ENCODE measurements at regions not wholly inside any gene's neighbourhood (a gene's known extent, or its start where the extent isn't known, plus 50 kb on each side); places are given as distances from the start of the nearest gene placed in this dataset.

DNA sequence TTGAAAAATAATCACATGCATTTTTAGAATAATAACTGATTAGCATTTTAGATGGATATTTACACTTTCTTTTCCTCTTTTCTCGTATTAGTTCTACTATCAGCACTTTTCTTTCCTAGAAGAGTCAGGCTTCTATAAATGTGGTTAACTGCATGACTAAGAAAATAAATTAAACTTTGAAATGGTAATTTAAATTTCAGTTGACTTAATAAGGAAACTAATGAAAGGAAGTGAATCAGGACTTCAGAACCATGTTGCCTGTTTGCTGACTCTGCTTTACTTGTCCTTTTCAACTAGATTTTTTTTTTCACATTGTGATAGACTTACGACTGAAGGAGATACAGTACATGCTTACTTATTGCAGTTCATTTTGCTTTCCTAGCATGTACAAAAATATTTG lies 1258.2 kb upstream of the EYS start:
- DNase-seq, result no peak

DNA sequence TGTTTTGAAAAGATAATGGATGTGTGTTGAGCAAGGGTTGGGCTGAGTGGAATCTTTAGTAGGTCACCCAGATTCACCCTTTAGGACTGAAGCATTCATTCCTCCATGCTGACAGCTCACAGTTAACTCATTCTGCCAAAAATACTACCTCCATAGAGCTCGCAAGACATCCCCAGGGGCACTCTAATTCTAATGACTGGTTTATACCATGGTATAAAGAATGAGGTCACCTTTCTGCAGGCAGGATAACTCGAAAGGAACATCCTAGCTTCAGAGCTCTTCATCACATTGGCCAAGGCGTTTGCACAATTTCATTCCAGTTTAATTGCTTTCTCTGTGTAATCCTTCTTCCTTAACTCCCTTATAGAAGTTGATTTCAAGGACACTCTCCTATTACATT lies 1257.2 kb upstream of the EYS start:
- no peak for DNase-seq

DNA sequence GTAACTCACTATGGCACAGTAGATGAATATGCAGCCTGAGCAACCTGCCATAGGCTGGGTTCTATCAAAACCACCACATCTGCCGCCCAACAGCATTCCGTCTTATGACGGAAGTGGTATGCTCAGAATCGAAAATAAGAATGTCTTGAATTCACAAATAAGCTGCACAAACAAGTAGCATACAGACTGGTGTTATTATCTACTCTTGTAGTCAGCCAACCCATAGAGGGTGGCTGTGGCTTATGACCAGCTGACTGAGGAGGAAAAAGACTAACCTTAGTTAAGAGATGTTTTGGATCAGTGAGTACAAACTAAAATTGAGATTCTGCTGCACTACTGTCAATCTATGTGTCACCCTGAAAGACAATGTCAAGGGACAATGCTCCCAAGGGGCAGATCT lies 1255.1 kb upstream of the EYS start:
- DNase-seq, result no peak

DNA sequence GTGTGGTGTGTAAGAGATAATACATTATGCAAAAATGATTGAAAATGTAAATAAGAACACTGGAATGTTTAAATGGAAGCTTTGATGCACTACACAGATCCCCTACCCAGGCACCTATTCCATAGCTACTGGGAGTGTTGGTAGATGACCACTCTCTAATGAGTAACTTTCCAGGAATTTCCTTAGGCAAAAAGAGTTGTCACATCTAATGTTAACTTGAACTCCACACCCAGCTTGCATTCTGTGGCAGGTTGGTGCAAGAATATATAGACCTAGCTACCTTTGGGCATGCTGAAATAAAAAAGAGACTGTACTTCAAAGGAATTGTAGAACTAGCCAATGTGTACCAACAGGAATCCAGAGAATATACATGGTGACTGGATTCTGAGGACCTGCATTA lies 1254.2 kb upstream of the EYS start:
- no peak for DNase-seq

DNA sequence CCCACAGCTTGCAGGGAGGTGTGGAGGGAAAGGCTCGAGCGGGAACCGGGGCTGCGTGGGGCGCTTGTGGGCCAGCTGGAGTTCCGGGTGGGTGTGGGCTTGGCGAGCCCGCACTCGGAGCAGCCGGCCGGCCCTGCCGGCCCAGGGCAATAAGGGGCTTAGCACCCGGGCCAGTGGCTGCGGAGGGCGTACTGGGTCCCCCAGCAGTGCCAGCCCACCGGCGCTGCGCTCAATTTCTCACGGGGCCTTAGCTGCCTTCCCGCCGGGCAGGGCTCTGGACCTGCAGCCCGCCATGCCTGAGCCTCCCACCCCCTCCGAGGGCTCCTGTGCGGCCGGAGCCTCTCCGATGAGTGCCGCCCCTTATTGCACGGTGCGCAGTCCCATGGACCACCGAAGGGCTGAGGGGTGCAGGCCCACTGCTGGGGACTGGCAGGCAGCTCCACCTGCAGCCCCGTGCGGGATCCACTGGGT lies 1242.2 kb upstream of the EYS start:
- DNase-seq, result no peak

DNA sequence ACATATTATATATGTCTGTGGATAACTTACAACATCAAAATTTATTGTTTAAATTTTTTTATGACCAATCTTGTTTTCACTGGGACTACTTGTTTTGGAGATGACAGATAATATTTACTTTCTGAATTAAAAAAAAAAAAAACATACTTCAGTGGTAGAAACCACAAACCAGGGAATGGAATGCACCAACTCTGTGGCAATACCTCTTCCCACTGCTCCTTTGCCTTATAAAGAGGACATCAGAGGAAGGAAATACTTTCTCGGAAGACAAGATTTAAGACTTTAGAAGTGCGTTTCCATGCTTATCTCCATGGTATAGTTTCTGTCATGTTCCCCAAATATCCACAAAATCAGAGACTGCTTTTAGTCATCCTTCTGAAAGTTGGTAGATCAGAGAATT lies 1241.1 kb upstream of the EYS start:
- no peak for DNase-seq

DNA sequence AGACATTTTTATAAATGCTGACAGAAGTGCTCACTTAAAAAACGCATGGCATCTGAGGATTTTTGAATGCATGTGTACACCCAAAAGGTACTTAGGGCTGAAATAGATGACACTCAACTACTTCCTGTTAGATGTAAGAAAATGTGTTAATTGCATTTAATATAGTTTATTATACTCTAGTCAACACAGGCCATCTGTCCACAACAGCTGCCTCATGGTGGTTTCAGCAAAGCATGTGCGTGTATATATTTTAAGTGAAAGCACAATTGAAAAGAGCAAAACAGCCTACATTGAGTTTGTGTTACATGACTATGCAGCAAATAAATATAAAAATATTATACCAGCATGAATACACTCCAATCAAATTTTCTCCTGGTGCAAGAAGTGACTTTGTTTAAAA lies 1233.0 kb upstream of the EYS start:
- DNase-seq, result no peak

DNA sequence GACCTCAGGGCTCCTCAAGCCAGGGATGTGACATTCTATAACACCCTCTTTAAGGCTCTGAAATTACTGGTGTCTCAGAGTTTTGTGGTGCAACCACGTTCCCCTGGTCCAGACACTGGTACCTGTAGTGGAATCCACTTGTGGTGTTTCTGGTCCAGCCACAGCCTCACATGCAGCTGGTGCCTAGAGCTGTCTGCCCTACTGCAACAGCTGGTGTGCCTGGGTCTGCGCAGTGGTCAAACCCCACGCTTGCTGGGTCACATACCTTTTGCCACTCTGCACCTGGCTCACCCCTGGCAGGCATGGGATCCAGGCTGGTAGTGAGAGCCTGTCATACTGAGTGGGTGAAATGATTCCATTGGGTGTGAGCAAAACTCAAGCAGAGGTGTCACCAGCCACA lies 1230.2 kb upstream of the EYS start:
- DNase-seq, result no peak

DNA sequence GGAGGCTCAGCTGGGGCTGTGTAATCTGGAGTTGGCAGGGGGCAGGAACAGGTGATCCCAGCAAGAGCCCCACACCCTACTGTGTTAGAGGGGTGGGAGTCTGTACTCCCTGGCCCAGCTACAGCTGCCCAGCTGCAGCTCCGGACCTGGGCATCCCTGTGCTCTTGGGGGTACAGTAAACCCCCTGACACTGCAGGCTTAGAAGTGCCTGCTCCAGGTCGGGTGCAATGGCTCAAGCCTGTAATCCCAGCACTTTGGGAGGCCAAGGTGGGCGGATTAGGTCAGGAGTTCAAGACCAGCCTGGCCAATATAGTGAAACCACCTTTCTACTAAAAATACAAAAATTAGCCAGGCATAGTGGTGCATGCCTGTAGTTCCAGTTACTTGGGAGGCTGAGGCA lies 1228.6 kb upstream of the EYS start:
- DNase-seq, result no peak

DNA sequence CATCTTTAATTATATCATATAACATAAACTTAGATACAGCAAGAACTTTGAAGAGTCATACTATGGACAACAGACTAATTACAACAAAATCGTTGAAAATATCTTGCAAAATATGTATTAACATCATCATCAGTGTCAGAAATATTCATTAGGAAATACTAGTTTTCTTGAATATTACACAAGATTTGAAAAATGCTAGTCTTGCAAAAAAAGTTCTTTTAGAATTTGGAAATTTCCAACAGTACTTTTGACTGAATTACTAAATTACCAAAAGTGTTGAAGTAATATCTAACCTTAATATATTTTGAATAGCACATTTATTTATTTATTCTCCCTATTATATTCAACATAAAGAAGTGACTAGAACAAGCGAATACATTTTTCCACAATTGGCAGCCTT lies 1224.8 kb upstream of the EYS start:
- DNase-seq, result no peak

DNA sequence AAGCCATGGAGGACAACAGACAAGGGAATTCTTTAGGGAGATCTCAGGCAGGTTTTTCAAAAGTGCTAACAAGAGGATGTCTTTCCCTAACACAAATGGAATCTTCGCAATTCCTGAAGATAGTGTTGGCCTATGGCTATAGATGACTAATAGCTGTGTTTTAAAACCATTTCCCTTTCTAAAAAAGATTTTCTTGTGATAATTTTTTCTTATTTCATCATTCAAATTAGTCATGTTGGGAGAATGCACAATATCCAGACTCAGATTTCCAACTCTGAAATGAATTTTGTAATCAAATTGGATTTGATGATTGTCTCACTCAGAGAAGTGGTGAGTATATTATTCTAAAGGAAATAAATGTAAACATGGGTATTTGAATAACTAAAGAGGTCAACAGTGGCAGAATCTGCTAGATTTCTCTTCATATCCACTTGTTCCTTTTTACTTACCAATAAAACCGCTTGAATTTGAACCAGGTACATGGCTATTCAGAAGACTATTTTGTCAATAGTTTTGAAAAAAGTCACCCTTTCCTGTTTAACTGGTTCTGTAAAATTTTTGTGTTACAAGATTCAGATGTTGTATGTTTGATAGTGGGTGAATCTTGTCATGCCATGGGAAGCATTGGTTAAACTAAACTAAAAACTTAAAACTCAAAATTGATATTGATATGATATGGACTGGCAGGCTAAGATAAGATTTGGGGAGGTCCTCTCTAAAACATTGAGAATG lies 1223.7 kb upstream of the EYS start:
- no peak for DNase-seq

DNA sequence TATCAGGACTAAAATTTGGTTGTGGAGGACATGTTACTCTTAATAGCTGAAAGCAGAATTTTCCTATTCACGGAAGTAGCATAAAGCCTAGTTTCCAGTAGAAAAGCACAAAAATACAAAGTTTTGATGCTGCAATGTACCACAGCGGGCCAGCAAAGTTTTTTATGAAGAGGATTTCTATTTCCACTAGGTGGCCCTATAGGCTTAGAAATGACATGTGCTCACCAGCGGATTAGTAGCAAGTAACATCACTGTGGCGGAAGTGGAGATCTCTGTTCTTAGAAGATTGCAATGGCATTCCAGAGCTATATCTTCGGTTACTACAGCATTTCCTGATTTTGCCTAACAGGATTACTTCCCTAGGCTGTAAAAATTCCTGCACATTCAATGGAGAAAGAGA lies 1219.0 kb upstream of the EYS start:
- DNase-seq, result no peak

DNA sequence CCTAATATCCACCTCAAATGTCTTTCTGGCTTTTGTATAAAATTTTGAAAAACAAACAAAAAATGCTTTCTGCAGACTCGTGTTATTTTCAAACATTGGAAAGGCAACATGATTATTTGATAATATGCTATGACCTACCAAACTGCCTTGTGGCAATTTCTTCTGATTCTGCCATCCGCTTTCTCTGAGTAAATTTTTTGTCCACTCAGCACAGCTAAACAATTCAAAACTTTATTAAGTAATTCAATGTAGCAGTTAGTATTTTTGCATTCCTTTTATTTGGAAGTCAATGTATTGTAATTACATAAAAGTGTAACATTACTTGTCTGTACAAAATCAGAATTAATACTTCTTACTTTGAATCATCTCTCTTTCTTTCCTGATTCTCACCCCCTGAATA lies 1206.6 kb upstream of the EYS start:
- DNase-seq, result no peak

DNA sequence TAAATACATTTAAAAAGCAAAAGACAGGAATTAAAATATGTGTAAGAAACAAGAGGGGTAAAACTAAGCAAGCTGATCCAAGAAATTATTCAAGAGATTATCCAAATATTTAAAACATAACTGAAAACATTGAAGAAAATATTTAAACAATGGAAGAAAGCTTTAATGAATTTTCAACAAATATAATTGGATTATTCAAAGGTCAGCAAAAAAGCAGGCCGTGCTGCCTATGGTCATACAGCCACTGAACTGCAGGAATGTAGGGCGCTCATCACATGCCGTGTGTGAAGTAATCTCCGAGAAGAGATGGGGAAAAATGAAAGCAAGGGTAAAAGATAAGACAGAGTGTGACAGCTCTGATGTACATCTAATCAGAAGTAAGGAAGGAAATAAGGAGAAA lies 1195.4 kb upstream of the EYS start:
- DNase-seq, result no peak

DNA sequence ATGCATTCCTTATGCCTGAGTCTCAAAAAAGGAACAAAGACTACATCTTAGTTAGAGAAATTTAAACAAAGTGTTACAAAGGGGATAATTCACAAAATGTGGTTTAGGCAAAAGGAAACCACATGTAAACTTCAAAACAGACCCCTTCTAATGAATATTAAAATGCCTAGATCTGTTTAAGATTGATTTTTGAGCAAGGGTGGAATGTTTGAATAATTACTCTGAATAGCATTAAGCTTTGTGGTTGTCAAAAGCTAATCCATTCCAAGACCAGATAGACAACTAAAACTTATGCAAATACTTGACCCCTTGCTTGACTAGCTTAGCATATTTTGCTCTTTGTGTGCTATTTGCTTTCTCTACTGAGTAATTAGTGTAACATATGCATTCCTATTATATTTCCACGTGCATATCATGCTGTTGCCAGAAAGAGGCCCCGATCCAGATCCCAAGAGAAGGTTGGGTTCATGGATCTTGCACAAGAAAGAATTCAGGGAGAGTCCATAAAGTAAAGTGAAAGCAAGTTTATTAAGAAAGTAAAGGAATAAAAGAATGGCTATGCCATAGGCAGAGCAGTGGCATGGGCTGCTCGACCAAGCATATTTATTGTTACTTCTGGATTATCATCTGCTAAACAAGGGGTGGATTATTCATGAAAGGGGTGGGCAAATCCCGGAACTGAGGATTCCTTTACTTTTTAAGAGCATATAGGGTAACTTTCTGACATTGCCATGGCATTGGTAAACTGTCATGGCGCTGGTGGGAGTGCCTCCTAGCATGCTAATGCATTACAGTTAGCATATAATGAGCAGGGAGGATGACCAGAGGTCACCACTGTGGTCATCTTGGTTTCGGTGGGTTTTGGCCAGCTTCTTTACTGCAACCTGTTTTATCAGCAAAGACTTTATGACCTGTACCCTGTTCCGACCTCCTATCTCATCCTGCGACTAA lies 1193.4 kb upstream of the EYS start:
- no peak for DNase-seq

DNA sequence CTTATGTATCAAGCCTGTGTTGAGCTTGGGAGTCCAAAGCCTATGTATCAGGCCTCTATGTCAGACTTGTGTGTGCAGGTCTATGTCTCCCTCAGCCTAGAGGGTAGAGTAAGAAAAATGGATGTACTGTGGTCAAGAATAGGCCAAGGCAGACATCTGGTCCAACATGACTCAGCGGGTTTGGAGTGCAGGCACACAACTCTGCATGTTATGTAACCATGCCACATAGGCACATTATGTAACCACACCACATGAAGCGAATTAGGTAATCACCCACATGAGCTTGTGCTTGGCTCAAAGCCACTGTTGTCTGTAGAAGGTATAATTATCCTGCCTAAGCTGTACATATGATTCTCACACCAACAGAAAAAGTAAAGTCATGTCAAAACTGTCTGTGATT lies 1190.5 kb upstream of the EYS start:
- DNase-seq, result no peak

DNA sequence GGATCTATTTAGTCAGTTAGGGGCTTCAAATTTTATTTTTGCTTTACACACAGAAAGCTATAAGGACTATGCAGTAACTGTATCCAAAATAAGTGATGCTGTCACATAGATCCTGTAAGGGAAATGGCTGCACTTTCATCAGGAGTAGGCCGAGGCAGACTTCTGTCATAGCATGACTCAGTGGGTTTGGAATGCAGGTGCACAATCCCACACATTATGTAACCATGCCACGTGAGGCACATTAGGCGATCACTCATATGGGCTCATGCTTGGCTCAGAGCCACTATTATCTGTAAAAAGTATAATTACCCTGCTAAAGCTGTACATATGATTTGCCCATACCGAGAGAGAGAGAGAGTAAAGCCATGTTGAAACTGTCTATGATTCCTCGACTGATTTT lies 1189.4 kb upstream of the EYS start:
- DNase-seq, result no peak

DNA sequence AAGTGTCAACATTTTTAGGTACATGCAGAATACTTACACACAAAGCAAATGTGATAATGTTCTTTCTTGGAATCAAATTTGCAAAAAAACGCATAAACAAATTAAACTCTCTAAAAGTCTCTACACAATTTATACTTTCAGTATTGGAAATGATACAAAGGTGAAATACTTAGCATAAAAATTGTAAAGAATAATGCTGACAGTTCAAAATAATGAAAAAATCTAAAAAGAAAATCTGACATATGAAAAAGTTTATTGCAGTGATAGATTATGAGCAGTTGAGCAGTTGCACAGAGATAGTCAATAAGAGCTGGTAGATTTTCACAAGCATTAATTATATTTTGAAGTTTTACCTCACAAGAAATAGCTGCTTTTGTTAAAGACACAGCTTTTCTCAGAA lies 1176.4 kb upstream of the EYS start:
- no peak for DNase-seq

DNA sequence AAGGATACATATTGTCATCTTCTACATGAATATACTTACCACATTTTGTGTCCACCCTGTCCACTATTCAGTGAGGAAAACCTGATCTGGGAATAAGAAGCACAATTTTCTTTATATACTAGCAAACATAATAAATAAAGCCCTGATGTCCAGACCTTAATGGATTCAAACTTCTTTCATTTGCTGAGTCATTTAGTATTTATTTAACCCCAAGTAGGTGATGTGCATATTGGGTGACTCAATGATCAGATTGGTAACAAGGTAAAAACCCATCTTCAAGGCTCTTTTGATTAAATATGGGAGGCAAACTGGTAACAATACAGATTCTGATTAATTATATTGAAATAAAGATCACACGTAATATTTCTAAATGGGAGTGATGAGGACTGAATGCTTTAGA lies 1159.8 kb upstream of the EYS start:
- DNase-seq, result no peak

DNA sequence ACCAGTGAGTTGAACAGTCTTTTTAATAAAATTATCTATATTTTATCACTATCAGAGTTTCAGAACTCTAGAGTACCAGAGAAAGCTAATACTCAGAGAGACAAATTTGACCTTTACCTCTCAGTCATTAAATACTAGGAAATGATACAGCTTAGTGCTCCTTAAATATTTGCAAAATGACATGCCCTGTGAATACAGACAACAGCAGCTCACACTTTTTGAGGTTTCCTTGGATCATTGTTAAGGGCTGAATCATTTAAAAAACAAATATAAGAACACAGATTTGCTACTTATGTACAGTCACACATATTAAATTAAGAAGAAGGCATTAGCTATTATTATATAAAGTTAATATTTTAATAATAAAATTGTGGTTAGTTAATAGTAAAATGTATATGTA lies 1158.7 kb upstream of the EYS start:
- DNase-seq, result no peak

DNA sequence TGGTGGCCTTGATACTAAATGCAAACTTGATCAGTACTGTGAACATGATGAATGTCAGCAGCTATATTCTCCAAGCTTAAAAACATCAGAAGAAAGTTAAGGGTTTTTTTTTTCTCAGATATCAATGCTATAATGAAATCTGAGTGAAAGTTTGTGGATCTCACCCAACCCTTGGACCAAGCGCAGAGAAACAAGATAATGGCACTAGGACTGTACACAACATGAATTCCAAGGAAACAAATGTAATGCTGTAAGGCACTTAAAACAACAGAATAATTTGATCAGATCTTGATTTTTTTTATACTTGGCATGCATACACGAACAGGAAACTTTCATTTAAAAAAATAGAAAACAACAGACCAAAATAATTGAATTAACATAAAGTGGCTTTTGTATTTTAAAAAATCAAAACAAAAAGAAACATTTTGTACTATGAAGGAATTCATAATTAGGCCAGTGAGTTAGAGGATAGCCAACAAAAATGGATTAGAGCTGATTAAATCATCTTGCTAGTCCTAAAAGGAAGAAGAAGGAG lies 1154.0 kb upstream of the EYS start:
- DNase-seq, result no peak

DNA sequence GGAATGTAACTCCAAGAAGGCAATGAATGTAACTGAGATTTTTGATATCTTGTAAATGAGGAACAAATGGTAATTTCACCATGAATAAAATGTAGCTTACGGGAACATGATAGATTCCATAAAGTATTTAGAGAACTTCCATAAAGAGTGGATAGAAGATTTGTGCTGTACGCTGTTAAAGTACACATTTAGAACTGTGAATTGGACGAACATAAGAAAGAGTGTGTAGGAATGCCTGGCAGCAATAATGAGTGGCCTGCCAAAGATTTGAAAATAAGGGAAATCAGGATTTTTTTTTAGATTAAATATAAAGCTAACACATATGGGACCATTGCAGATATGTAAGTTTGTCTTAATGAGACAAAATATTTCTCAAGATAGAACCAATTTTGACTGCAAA lies 1153.3 kb upstream of the EYS start:
- DNase-seq, result no peak

DNA sequence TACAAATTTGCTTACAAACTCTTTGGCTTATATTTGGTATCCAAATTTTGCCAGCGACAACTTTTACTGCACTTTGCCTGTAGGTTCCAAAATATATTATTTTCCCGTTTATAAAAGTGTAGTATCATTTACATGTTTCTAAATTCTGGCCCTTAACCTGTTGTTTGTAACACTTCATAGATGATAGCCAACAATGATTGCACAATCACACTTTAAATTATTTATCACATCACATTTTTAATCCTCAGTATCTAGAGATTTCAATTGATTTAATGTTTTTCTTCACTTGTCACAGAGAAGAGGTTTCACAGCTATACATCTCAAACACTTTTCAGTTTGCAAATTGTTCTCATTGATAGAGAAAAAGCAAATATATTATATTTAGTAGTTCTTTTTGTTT lies 1151.2 kb upstream of the EYS start:
- no peak for DNase-seq

All from nucleus accumbens (tissue), 56 donors.